ENCODE measurements at regions not wholly inside any gene's neighbourhood (a gene's known extent, or its start where the extent isn't known, plus 50 kb on each side); places are given as distances from the start of the nearest gene placed in this dataset.
A peak's percentile ranks its signal among the peaks of the same experiment; 100 is the strongest.
"Not testable (repeated sequence)": the region's sequence is repeated elsewhere in the genome, so short reads cannot be mapped to it uniquely, and the experiment has no call there.

DNA sequence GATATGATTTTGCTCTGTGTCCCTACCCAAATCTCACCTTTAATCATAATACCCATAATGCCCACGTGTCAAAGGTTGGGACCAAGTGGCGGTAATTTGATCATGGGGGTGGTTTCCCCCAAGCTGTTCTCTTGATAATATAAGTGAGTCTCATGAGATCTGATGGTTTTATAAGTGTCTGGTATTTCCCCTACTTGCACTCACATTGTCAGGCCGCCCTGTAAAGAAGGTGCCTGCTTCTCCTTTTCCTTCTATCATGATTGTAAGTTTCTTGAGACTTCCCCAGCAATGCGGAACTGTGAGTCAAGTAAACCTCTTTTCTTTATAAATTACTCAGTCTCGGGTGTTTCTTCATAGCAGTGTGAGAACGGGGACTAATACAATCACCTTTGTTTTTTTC lies 279.8 kb downstream of the ARPP21 start:
- Histone ChIP-seq H3K36me3 (replicated peaks; ENCODE audit: insufficient read depth, low read length) (no peaks in the 10 kb centered on the region), H3K4me2 (ENCODE audit: low read depth, low read length) (no peak overlapping the region), H3K9ac (ENCODE audit: low read length) (no peak overlapping the region), H2AFZ (ENCODE audit: low read length) (no peak overlapping the region), H3K9me2 (replicated peaks; ENCODE audit: insufficient read depth, low read length) (no peaks in the 10 kb centered on the region), H4K20me1 (ENCODE audit: insufficient read depth, low read length) (no peaks in the 10 kb centered on the region), H3K79me2 (ENCODE audit: low read length) (no peaks in the 10 kb centered on the region), H3F3A (ENCODE audit: insufficient read depth, low read length) (no peaks in the 10 kb centered on the region), H3K27me3 (replicated peaks; ENCODE audit: insufficient read depth, low read length) (no peaks in the 10 kb centered on the region), H3K4me1 (ENCODE audit: low read length) (no peaks in the 10 kb centered on the region), H3K27ac (ENCODE audit: low read length) (no peak overlapping the region), H3K9me3 (replicated peaks; ENCODE audit: insufficient read depth, low read length) (no peaks in the 10 kb centered on the region; the same call in 1 of the 2 replicates), H3K4me3 (ENCODE audit: low read length) (no peak overlapping the region)
- TF ChIP-seq EZH2 (optimal IDR thresholded peaks at IDR 0.05; ENCODE audit: low read depth, low read length) (no peak), EZH2phosphoT487 (IDR thresholded peaks at IDR 0.05; ENCODE audit: low read length) (no peak)
- TF ChIP-seq, protein P1, sequence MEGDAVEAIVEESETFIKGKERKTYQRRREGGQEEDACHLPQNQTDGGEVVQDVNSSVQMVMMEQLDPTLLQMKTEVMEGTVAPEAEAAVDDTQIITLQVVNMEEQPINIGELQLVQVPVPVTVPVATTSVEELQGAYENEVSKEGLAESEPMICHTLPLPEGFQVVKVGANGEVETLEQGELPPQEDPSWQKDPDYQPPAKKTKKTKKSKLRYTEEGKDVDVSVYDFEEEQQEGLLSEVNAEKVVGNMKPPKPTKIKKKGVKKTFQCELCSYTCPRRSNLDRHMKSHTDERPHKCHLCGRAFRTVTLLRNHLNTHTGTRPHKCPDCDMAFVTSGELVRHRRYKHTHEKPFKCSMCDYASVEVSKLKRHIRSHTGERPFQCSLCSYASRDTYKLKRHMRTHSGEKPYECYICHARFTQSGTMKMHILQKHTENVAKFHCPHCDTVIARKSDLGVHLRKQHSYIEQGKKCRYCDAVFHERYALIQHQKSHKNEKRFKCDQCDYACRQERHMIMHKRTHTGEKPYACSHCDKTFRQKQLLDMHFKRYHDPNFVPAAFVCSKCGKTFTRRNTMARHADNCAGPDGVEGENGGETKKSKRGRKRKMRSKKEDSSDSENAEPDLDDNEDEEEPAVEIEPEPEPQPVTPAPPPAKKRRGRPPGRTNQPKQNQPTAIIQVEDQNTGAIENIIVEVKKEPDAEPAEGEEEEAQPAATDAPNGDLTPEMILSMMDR (IDR thresholded peaks at IDR 0.05; ENCODE audit: low read length), result no peak
- no peak for DNase-seq

DNA sequence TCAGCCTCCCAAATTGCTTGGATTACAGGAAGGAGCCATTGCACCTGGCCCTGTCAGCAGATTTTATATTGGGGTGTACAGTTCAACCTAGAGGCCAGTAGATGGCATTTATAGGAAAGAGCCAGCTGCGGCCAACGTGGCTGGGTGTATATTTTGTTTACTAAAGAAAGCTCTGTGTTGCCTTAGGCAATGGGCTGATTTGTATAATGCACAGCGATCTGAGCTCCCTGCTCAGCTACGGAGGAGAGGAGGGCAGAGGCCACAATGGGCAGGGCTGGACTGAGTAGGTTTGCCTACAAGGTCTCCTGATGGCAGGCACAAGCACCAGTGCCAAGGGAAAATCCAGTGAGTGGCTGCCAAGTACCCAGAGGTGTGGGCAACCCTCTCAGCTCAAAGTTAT lies 282.4 kb downstream of the ARPP21 start:
- Histone ChIP-seq H3F3A (ENCODE audit: insufficient read depth, low read length) (no peaks in the 10 kb centered on the region), H2AFZ (ENCODE audit: low read length) (no peak overlapping the region), H3K27me3 (replicated peaks; ENCODE audit: insufficient read depth, low read length) (no peaks in the 10 kb centered on the region), H3K79me2 (ENCODE audit: low read length) (no peaks in the 10 kb centered on the region), H3K9ac (ENCODE audit: low read length) (no peak overlapping the region), H3K36me3 (replicated peaks; ENCODE audit: insufficient read depth, low read length) (no peaks in the 10 kb centered on the region), H3K4me2 (ENCODE audit: low read depth, low read length) (no peak overlapping the region), H3K4me1 (ENCODE audit: low read length) (no peaks in the 10 kb centered on the region), H3K27ac (ENCODE audit: low read length) (no peak overlapping the region), H4K20me1 (ENCODE audit: insufficient read depth, low read length) (no peaks in the 10 kb centered on the region), H3K9me3 (replicated peaks; ENCODE audit: insufficient read depth, low read length) (no peaks in the 10 kb centered on the region; the same call in 1 of the 2 replicates), H3K4me3 (ENCODE audit: low read length) (no peak overlapping the region), H3K9me2 (replicated peaks; ENCODE audit: insufficient read depth, low read length) (no peaks in the 10 kb centered on the region)
- TF ChIP-seq EZH2 (optimal IDR thresholded peaks at IDR 0.05; ENCODE audit: low read depth, low read length), result no peak
- TF ChIP-seq, protein P1 (IDR thresholded peaks at IDR 0.05; ENCODE audit: low read length), result no peak
- TF ChIP-seq EZH2phosphoT487 (IDR thresholded peaks at IDR 0.05; ENCODE audit: low read length), result no peak
- no peak for DNase-seq

DNA sequence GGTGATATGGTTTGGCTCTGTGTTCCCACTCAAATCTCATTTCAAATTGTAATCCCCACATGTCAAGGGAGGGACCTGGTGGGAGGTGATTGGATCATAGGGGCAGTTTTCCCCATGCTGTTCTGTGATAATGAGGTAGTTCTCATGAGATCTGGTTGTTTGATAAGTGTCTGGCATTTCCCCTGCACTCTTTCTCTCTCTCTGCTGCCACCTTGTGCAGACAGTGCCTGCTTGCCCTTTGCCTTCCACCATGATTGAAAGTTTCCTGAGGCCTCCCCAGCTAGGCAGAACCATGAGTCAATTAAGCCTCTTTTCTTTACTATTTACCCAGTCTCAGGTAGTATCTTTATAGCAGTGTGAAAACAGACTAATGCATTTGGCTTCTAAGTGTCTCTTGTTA lies 284.7 kb downstream of the ARPP21 start:
- TF ChIP-seq, protein P1 (IDR thresholded peaks at IDR 0.05; ENCODE audit: low read length), result peak; percentile 48
- H3K9ac ChIP-seq (ENCODE audit: low read length); H3K9me2 ChIP-seq (replicated peaks; ENCODE audit: insufficient read depth, low read length); H3F3A ChIP-seq (ENCODE audit: insufficient read depth, low read length); H3K79me2 ChIP-seq (ENCODE audit: low read length); H3K27me3 ChIP-seq (replicated peaks; ENCODE audit: insufficient read depth, low read length); H3K36me3 ChIP-seq (replicated peaks; ENCODE audit: insufficient read depth, low read length); H2AFZ ChIP-seq (ENCODE audit: low read length); H3K9me3 ChIP-seq (replicated peaks; ENCODE audit: insufficient read depth, low read length); H3K4me1 ChIP-seq (ENCODE audit: low read length); H3K27ac ChIP-seq (ENCODE audit: low read length); H3K4me3 ChIP-seq (ENCODE audit: low read length); H3K4me2 ChIP-seq (ENCODE audit: low read depth, low read length); H4K20me1 ChIP-seq (ENCODE audit: insufficient read depth, low read length): not testable (repeated sequence)
- DNase-seq, result peak; percentile 48
